GM19238 (cell line): ENCODE measurements at regions not wholly inside any gene's neighbourhood (a gene's known extent, or its start where the extent isn't known, plus 50 kb on each side); places are given as distances from the start of the nearest gene placed in this dataset.
"Not testable (repeated sequence)": the region's sequence is repeated elsewhere in the genome, so short reads cannot be mapped to it uniquely, and the experiment has no call there.

Experiments
- DNase-seq: peaks from one replicate; pipeline ENCODE4 v3.0.0; 2011; ENCODE audit warnings: low spot score; ENCODE audit not compliant: insufficient read length

GRCh38 chr12:79993106-79993862, 58.4 kb upstream of the PPP1R12A start:
- DNase-seq, result no peak

GRCh38 chr12:79991586-79991985, 56.7 kb upstream of the PPP1R12A start:
- DNase-seq, result no peak

GRCh38 chr12:79990509-79991338, 55.8 kb upstream of the PPP1R12A start:
- not testable (repeated sequence) for DNase-seq

- no peak for DNase-seq
Measured at GRCh38 chr12:79988368-79988767, 53.5 kb upstream of the PPP1R12A start.

- no peak for DNase-seq
Measured at GRCh38 chr12:79987731-79988130, 52.8 kb upstream of the PPP1R12A start.
